Mammary epithelial cell (primary cell): ENCODE measurements at regions not wholly inside any gene's neighbourhood (a gene's known extent, or its start where the extent isn't known, plus 50 kb on each side); places are given as distances from the start of the nearest gene placed in this dataset.

Source experiments
- CTCF ChIP-seq, 2 donors: IDR thresholded peaks in 1 of 2; conservative IDR thresholded peaks in 1 of 2; 2 replicates each; pipeline ENCODE4 v1.5.1; 2011 to 2012; ENCODE audit warnings: inconsistent platforms in 2 of 2, low read length in 2 of 2, mild to moderate bottlenecking in 2 of 2, control low read depth in 1 of 2, low read depth in 1 of 2; ENCODE audit not compliant: insufficient read depth in 1 of 2; ENCODE audit errors: extremely low read depth in 1 of 2
- EZH2 ChIP-seq: IDR thresholded peaks from 2 replicates; pipeline ENCODE4 v1.6.1; 2012; ENCODE audit warnings: low read length, inconsistent platforms, borderline replicate concordance

DNA sequence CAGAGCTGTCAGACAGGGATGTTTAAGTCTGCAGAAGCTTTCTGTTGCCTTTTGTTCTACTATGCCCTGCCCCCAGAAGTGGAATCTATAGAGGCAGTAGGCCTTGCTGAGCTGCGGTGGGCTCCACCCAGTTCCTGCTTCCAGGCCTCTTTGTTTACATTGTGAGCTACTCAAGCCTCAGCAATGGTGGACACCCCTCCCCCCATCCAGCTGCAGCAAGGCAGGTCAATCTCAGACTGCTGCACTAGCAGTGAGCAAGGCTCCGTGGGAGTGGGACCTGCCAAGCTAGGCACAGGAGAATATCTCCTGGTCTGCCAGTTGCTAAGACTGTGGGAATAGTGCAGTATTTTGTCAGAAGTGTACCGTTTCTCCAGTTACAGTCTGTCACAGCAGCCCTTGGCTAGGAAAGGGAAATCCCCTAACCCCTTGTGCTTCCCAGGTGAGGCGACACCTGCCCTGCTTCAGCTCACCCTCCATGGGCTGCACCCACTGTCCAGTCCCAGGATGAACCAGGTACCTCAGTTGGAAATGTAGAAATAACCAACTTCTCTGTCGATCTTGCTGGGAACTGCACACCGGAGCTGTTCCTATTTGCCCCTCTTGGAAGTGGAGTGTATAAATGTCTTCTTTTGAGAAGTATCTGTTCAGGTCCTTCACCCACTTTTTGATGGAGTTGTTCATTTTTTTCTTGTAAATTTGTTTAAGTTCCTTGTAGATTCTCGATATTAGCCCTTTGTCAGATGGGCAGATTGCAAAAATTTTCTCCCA lies 213.5 kb upstream of the SLC38A2 start:
- TF ChIP-seq CTCF (conservative IDR thresholded peaks at IDR 0.05 in 1 of 2, IDR thresholded peaks at IDR 0.05 in 1 of 2; ENCODE audit: extremely low read depth in 1 of 2, insufficient read depth in 1 of 2, low read depth in 1 of 2, low read length in 2 of 2) (no peak), EZH2 (no peak)
